GM18861 (cell line): ENCODE measurements at regions not wholly inside any gene's neighbourhood (a gene's known extent, or its start where the extent isn't known, plus 50 kb on each side); places are given as distances from the start of the nearest gene placed in this dataset.
A peak's percentile ranks its signal among the peaks of the same experiment; 100 is the strongest.

ENCODE experiments used
- ATAC-seq: cut with Tn5 transposase; IDR thresholded peaks from one replicate; pipeline ENCODE4 v1.9.1; 2021; ENCODE audit not compliant: unreplicated experiment

DNA sequence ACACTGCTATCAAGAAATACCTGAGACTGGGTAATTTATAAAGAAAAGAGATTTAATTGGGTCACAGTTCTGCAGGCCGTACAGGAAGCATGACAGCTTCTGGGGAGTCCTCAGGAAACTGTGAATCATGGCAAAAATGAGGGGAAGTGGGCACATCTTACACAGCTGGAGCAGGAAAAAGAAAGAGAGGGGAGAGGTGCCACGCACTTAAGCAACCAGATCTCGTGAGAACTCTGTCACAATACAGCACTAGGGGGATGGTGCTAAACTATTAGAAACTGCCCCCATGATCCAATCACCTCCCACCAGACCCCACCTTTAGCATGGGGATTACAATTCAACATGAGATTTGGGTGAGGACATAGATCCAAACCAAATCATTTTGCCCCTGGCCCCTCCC is 105.5 kb upstream of the CPLX2 start:
- ATAC-seq, result no peak

DNA sequence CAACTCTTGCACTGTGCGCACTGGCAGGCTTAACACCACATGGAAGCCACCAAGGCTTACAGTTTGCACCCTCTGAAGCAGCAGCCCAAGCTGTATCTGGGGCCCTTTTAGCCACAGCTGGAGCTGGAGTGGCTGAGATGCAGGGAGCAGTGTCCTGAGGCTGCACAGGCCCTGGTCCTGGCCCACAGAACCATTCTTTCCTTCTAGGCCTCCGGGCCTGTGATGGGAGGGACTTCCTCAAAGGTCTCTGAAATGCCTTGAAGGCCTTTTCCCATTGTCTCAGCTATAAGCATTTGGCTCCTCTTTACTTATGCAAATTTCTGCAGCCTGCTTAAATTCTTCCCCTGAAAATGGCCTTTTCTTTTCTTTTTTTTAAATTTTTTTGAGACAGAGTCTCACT is 104.4 kb upstream of the CPLX2 start:
- ATAC-seq, result no peak

DNA sequence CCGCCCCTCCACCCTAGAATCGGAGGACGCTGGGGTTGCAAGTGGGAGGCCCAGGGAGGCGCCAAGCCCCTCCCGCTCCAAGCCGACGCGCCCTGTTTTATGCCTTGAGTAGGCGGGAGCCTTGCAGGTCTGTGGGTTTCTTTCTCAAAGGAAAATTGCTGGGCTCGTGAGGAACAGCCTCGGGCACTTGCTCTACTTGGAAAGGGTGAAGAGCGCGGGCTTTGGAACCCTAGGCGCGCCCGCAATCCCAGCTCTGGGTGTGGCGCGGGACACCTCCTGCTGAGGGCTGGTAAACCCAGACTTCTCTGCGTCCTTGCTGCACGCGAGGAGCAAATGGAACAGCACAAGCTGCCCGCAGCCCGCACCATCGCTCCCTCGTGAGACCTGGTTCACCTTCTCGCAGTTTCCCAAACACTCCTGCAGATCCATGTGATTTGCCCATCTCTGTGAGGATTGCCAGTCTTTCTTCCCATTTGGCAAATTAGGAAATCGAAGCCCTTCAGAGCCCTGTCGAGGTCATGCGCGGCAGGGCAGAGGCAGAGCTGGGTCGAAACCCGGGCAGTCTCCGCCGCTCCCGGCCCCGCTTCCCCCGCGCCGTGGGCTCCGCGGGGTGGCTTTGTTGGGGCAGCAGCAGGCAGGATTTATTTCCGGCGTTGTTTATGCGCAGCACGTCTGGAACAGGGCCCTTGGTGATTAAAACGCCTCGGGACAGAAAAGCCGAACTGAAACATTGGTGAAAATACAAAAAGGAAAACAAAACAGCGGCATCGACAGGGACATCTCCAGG is 98.4 kb upstream of the CPLX2 start:
- ATAC-seq, result no peak

DNA sequence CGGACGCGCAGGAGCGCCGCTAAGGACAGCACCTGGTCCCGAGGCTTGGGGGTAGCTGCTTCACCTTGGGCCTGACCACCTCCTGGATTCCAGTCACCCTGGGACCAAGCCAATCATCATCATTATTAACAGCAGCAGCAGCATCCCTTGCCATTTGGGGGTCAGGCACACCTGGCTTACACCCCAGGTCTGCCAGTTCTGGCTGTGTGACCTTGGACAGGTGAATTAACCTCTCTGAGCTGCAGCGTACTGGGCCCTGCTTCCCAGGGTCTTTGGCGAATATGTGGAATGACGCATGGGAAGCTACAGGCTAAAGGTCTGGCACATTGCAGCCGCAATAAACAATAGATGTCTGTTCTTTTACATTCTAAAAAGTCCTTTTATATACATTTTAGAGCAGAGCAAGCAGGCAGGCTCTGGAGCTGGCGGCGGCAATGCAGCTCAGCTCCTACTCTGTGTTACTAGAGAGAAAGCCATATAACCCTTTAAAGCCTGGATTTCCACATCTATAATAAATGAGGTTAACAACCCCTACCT is 97.8 kb upstream of the CPLX2 start:
- ATAC-seq, result no peak

DNA sequence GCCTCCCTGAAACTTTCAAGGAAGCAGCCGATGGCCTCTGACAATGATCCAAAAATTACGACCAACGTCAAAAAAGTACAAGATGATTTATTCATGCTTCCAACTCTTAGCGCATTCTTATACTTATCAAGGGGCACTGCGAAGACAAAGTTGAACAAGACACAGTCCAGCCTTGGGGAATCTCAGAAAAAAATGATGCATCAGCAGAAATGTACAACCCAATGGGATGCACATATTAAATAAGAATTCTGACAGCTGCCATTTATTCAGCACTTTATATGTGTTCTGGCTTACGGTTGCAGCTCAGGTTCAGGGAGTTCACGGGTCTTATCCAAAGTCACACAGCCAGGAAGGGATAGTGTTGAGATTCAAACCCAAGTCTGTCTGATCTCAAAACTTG is 96.0 kb upstream of the CPLX2 start:
- ATAC-seq, result no peak

DNA sequence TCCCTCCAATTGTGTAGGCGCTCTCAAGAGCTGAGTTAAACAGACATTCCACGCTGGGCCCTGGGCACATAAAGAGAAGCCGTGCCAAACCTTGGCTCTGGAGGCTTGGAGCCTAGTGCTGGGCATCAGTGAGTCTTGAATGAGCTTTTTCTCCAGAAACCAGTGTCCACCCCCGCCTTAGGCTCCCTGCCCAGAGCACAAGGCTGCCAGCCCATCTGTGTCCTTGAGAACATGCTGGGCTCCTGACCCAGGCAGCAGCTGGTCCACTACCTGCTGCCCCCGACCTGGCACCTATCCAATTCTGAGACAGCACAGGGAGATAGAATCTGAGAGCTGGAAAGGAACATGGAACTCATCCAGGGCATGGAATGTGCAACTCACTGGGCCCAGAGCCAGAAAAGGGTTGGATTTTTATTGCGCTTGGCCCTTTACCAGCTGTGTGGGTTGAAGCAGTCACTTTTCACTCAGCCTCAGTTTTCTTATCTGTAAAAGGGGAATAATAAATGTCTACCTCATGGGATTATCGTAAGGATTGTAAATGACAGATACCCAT is 92.4 kb upstream of the CPLX2 start:
- no peak for ATAC-seq

DNA sequence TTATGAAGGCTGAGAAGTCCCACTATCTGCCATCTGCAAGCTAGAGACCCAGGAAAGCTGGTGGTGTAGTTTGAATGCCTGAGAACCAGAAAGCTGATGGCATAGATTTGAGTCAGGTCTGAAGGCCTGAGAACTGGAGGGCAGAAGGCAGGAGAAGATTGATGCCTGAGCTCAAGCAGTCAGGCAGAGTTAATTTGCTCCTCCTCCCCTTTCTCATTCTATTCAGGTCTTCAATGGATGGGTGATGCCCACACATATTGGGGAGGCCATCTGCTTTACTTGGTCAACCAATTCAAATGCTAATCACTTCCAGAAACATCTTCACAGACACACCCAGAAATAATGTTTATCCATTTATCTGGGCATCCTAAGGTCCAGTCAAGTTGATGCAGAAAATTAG is 87.6 kb upstream of the CPLX2 start:
- ATAC-seq, result no peak

DNA sequence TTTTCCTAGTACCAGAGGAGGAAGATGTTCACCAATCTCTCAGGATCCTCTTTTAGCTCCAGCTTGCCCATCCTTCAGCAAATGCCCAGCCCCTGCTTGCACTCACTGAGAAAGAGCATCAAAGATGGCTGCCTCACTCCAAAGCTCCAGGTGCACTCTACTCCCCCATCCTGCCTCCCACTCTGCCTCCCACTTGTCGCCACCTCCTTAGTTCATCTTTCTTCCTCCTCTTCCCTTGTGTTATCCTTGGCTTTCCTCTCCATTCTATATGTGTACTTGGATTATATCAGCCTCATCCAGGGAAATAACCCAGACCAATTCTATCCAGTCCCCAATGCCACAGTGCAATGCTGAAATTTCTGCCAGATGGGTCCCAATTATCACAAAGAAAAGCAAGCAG is 87.1 kb upstream of the CPLX2 start:
- ATAC-seq, result no peak

DNA sequence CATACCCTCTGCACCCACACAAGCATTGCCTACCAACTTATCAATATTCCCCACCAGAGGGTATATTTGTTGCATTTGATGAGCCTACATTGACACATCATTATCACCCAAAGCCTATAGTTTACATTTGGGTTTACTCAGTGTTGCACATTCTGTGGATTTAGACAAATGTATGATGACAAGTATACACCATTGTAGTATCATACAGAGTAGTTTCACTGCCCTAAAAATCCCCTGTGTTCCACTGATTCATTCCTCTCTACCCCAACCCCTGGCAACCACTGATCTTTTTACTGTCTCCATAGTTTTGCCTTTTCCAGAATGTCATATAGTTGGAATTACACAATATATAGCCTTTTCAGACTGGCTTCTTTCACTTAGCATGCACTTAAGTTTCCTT is 85.7 kb upstream of the CPLX2 start:
- ATAC-seq, result no peak

DNA sequence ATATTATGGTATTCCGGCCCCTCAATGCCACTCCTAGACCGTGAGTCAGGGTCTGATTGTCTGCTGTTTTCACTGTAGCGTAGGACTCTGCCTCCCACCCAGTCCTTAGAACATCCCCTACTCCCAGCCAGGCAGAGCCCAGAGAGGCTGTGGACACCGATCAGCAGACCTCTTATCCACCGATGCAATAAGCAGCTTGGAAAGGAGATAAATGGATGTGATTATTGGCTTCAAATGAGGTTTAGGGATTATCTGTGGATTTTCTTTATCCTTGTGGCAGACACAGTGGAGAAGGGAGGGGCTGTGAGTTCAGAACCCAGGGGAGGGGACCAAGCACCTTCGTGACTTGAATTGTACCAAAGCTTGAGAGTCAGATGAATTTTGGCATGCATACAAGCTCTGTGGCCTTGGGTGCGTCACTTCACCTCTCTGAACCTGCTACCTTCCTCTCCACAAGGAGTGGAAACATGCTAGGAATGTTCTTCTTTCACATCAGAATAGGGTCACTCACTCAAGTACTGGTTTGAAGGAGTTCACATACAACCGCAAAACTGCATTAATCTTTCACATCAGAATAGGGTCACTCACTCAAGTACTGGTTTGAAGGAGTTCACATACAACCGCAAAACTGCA is 83.1 kb upstream of the CPLX2 start:
- no peak for ATAC-seq

DNA sequence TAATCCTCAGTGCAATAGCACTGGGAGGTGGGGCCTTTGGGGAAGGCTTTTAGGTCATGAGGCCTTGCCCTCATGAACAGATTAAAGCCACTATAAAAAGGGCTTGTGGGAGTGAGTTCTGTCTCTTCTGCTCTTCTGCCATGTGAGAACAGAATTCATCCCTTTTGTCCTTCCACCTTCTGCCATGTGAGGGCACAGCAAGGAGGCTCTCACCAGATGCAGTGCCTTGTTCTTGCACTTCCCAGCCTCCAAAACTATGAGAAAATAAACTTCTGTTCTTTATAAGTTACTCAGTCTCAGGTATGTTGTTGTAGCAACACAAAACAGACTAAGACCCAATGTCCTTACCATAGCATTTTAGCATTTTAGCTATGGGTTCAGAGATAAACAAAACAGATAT is 81.7 kb upstream of the CPLX2 start:
- ATAC-seq, result no peak

DNA sequence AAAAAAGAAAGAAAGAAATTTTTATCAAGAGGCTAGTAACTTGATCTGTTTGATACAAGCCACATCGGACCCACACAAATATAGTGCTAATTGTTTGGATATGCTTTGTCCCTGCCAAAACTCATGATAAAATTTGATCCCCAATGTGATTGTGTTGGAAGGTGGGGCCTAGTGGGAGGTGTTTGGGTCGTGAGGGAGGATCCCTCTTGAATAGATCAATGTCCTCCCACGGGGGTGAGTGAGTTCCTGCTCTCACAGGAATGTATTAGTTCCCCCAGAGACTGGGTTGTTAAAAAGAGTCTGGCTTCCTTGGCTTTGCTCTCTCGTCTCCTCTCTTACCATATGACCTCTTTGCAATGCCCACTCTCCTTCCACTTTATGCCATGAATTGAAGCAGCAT is 80.6 kb upstream of the CPLX2 start:
- ATAC-seq, result no peak

DNA sequence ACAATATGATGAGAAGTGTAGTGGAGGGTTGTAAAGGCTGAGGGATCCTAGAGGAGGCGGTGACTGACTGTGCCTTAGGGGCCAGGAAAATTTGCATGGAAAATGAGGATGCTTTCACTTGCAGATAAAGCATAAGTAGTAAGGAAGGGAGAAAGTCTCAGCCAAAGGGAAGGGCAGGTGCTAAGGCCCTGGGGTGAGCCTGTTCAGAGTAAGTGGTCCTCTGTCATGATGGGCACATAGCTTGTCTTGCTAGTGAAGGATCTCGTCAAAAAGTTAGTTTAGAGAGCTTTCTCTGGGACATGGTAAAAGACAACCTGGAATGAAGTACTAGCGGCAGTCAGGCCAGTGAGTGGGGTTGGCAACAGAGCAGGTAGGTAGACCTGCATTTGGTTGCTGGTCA is 75.4 kb upstream of the CPLX2 start:
- no peak for ATAC-seq

DNA sequence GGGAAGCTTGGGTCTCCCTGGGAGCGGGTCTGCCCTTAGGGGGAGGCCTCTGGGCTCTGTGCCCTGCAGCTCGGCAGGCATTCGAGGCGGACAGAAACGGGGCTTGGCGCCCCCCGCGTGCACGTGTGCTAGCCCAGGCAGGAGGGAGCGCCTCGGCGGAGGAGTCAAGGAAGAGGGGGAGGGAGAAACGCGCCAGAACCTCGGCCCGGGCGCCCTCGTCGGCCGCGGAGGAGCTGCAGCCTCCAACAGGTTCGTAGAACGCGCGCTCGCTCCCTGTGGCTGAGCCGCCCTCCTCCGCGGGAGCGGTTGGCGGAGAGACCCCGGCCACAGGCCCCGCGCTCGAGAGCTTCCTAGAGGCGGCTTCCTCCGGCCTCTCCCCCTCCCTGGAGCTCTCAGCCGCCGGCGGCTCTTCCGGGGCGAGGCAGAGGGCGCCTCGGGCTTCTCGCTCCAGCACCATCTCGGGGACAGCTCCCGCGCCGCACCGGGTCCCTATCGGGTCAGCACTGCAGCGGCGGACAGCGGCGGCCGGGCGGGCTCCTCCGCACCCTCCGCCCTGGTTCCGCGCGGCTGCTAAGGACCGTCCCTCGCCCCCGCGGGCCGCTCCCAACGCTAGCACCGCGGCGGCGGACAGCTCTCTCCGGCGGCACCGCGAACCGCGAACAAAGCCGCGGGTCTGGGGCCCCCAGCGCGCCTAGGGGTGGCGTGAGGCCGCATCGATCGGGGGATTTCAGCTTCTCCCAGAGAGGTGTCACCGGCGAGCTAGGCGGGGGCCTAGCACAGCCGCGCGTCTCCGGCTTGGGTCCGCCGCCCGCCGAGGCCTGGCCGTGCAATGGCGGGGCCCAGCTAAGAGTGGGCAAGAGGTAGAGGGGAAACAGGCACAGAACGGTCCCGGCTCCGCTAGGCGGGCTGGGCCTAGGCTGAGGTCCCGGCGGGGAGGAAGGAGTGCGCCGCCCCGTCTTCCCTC is 74.6 kb upstream of the CPLX2 start:
- ATAC-seq, result peak; percentile 60

DNA sequence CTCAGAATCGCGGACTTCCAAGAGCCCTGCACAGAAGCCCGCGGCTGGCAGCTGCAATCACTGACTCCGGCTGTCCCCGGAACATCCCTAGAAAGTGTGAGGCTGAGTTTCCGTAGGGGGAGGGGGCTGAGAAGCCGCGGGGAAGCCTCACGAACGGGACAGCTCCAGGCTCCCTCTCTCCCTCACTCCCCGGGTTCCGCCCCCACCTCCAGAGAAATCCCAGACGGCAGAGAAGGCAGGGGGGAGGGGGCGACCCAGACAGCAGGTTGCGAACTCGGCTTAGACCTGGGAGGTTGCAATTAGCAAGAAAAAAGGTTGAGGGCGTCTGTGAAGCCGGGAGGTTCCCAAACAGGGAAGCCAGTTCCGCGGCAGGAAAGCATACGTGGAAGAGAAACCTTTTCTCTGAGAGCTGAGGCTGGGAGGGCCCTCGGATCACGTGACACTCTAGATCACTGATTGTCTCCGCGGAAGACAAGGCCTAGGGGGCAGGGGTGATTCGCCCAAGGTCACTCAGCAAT is 73.8 kb upstream of the CPLX2 start:
- ATAC-seq, result no peak

DNA sequence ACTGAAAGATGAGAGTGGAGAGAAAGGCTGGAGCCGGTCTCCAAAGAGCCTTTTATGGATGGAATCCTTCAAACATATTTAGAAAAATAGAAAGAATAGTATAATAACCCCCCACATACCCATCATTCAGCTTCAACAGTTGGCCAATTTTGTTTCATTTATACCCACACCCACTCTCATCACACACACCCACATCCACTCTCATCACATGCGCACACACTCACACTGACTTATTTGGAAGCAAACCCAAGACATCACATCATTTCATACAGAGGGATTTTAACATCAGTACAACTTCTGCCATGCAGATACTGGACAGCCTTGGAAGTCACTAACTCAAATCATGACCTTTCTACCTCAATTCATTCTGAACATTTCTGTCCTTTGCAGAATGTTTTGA is 72.8 kb upstream of the CPLX2 start:
- no peak for ATAC-seq

DNA sequence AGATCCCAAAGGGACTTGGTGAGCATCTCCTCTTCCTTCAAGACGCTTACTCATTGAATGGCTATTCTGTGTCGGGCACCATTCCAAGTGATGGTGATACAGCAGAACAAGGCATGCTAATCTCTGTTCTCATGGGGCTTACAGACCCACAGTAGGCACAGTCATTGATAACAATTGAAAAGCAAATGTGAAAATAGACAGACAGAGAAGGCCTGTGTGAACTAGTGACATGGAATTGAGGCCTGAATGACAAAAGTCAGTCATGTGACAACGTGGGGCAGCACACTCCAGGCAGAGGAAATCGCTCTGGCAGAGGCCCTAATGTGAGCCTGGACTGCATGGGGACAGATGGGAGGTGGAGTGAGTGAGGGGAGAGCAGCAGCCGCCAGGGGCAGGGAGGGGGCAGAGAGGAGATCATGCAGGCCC is 70.7 kb upstream of the CPLX2 start:
- ATAC-seq, result no peak

DNA sequence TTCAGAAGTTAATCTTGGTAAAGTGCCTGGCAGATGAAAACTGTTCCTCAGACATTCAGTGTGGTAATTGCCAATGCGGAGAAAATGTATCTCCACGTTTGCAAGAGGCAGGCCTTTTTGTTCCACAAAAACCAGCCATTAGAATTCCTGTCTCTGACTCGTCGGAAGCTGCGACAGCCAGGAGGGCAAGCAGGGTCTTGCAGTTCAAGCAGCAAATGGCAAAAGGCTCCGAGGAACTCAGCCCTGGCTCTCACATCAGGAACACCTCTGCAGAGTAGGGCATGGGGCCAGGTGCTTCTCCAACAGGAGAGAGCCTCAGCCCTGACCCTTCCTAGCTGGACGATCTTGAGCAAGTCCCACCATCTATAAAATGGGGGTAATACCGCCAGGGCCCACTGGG is 69.0 kb upstream of the CPLX2 start:
- ATAC-seq, result no peak

DNA sequence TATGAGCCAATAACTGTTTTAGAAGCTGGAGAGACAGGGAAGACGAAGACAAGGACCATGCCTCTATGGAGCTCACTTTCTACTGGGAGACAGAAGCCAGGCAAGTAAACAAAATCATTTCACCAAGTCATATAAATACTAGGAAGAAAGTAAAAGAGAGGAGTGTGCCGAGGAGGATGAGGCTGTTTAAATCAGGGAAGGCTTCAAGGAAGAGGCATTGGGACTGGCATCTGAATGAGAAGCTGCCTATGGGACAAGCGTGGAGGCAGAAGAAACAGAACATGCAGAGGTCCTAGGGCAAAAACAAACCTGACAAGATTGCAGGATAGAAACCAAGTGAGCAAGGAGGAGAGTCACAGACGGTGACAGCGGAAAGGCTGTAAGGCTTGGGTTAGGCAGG is 68.1 kb upstream of the CPLX2 start:
- ATAC-seq, result no peak

DNA sequence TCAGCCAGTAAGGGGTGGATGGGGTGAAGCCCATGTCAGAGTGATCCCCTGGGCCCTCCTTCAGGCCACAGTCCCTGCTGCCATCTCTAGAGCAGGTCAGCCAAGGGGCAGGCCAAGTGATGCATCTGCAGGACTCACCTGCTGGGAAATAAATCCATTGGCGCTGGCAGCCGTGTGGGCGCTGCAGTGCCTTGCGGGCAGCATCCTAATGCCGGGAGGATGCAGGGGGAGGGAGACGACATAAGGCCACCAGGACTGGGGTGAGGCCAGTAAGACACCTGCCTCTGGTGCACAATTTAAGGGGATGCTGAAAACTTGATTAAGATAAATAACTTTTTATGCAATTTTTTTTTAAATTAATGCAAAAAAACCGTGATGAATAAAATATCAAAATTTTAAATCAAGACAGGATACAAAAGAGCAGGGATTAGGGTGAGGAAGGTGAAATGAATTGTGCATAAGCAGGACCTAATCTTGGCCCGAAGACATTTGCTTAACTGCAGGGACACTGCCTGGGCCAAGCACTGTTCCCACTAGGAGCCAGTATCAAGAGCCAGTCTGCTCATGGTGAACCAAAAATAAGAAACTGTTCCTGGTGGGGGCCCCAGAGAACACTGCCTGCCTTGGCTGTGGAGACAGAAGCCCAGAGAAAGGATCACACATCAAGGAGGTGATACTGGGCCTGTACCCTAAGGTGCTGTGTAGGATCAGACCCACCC is 67.5 kb upstream of the CPLX2 start:
- ATAC-seq, result no peak
